GM12874 (cell line): ENCODE measurements at regions not wholly inside any gene's neighbourhood (a gene's known extent, or its start where the extent isn't known, plus 50 kb on each side); places are given as distances from the start of the nearest gene placed in this dataset.

Experiments used
- TF ChIP-seq, protein P1 (sequence below): IDR thresholded peaks from 2 replicates; pipeline ENCODE4 v1.5.1; 2011; ENCODE audit warnings: low read depth, mild to moderate bottlenecking, control low read depth, low read length, moderate library complexity; ENCODE audit not compliant: insufficient read depth

GRCh38 chr16:80375513-80375912 lies 165.3 kb upstream of the DYNLRB2 start:
- TF ChIP-seq, protein P1, sequence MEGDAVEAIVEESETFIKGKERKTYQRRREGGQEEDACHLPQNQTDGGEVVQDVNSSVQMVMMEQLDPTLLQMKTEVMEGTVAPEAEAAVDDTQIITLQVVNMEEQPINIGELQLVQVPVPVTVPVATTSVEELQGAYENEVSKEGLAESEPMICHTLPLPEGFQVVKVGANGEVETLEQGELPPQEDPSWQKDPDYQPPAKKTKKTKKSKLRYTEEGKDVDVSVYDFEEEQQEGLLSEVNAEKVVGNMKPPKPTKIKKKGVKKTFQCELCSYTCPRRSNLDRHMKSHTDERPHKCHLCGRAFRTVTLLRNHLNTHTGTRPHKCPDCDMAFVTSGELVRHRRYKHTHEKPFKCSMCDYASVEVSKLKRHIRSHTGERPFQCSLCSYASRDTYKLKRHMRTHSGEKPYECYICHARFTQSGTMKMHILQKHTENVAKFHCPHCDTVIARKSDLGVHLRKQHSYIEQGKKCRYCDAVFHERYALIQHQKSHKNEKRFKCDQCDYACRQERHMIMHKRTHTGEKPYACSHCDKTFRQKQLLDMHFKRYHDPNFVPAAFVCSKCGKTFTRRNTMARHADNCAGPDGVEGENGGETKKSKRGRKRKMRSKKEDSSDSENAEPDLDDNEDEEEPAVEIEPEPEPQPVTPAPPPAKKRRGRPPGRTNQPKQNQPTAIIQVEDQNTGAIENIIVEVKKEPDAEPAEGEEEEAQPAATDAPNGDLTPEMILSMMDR = no peak

DNA sequence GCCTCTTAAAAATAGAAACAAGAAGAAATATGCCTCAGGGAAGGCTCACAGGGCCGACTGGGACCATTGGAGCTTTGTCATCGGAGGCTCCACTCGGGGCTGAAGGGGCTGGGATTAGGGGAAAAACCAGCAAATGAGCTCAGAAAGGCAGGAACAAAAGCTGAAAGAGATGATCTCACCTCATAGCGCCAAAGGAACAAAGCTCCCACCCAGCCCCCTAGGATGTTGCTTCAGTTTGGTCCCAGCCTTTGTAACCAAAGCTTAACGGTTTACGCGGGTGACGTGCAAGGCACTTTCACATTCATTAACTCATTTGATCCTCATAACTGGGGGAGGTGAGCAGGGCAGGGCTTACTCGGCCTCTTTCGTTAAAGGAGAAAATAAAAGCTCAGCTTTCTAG lies 168.5 kb upstream of the DYNLRB2 start:
- TF ChIP-seq, protein P1 = no peak

DNA sequence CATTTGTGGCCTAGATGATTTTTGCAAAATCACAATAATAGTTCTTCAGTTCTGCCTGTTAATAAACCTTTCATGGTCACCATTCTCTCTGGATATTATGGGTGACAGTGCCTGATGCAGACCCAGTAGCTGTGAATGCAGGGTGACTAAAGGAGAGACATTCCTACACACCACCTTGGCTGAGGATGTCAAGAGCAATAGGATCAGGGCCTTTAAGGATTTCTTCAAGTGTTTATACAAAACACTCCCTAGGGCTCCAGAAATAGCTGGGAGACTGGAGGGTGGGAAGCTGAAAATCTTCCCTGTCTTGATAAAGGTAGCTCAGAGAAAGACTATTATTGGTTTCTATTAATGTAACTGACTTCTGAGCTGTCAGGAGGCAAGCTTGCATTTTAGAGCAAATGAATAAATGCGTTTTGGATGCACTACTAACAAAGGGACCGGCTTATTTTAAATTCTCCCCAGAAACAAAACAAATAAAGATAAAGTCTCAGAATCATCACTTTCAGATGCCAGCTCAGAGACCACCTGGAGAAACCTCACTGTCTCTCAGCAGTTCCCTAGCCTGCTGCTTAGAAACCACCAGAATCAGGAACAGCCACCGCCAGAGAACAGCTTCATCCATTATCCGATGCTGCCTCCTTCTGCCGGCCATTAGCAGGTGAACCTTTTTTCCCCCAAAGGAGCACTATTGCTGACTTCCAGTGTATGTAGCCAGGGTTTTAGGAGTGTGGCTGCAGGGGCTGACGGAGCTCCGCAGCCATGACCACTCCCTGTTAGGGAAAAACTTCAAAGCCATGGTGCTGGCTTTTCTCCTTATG lies 171.4 kb upstream of the DYNLRB2 start:
- TF ChIP-seq, protein P1 = no peak

DNA sequence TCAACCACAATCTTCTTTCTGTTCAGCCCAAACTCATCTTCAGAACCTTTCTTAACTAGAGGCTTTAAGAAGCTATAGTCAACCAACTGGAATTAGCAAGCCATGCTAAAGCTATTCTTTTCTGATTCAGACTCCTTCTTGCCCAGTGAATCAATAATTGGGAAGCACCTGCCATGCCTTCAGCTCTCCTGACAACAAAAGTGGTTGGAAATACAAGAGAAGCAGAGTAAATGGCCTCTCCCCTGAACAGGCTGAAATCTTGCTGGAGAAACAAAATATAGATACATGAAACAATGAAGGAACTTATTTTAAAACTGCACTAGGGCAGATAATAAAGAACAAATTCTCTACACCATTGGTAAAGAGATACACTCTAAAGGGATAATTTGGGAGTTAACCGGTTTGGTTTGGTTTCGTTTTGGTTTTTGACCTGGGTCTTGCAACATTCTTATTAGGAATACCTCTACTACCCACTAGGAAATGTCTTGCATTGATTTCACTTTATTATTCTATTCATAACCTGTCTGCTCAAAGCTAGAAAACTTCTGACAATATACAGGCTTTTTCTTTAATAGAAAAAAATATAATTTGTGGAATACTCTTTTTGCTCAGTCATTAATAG lies 173.6 kb upstream of the DYNLRB2 start:
- TF ChIP-seq, protein P1 = no peak

- TF ChIP-seq, protein P1 = no peak
These were observed 174.8 kb upstream of the DYNLRB2 start for GRCh38 chr16:80366023-80366422.

DNA sequence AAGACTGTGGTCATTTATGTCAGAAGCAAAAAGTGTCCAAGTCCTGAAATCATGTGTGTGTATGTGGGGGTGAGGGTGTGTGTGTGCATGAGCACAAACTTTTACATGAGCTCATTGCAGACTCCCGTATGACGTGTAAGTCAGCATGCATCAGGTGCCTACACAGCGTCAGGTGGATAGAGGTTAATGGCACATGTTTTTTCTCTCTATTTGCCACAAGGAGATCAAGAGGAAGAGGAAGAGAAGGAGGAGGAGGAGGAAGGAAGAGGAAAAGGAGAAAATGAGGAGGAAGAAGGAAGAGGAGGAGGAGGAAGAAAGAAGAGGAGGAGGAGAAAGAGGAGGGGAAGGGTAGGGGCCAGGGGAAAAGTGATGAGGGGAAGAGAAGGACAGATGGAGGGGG lies 178.0 kb upstream of the DYNLRB2 start:
- TF ChIP-seq, protein P1 = no peak

DNA sequence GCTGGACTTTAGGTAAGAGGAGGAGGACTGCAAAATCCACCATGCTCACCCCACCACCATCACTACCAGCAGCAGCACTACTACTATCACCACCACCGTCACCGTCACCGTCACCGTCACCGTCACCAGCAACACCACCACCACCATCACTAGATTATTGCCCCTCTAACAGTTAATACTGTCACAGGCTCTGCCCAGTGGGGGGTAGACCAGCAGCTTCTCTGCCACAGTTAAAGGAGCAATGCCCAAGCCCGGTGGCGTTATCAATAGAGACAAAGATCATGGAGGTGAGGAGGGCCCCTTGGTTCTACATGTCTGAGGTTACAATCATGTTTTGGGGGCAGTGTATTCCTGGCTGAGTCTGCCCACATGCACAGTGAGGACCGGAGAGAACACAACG lies 184.4 kb upstream of the DYNLRB2 start:
- TF ChIP-seq, protein P1 = no peak
